Uterus (tissue), 2 donors: ENCODE measurements at regions not wholly inside any gene's neighbourhood (a gene's known extent, or its start where the extent isn't known, plus 50 kb on each side); places are given as distances from the start of the nearest gene placed in this dataset.

Experiments
- CTCF ChIP-seq, 4 experiments: fragments of 200-600 bp in 2 of 4; fragments of 450-650 bp in 2 of 4; sonication (generic) in 2 of 4; IDR thresholded peaks; one replicate each; pipeline ENCODE4 v1.5.1; 2016 to 2019; ENCODE audit warnings: antibody characterized with exemption in 4 of 4, mild to moderate bottlenecking in 2 of 4, moderate library complexity in 1 of 4
- POLR2A ChIP-seq, 2 donors: fragments of 450-650 bp; IDR thresholded peaks; one replicate each; pipeline ENCODE4 v1.6.1; 2016; ENCODE audit warnings: antibody characterized with exemption in 2 of 2, mild to moderate bottlenecking in 1 of 2, moderate library complexity in 1 of 2

GRCh38 chr3:177606891-177607290, 409.6 kb upstream of the TBL1XR1 start:
- TF ChIP-seq CTCF (IDR thresholded peaks at IDR 0.05) (no peak), POLR2A (IDR thresholded peaks at IDR 0.05) (no peak)
